ENCODE measurements at regions not wholly inside any gene's neighbourhood (a gene's known extent, or its start where the extent isn't known, plus 50 kb on each side); places are given as distances from the start of the nearest gene placed in this dataset.

GRCh38 chr6:155807243-155807642 is 351.6 kb upstream of the NOX3 start:
- no peak for TF ChIP-seq POLR2AphosphoS5 (IDR thresholded peaks at IDR 0.05)
- no peak for TF ChIP-seq CTCF (IDR thresholded peaks at IDR 0.05)

Data from upper lobe of left lung (tissue), 4 donors.